Activated naive CD4-positive, alpha-beta T cell treated with anti-CD3 and anti-CD28 coated beads, Interleukin-2, amount 50 U/mL, for 16 hours (primary cell): ENCODE measurements at regions not wholly inside any gene's neighbourhood (a gene's known extent, or its start where the extent isn't known, plus 50 kb on each side); places are given as distances from the start of the nearest gene placed in this dataset.

ENCODE experiments used
- DNase-seq: peaks from one replicate; pipeline ENCODE4 v3.0.0-alpha.2; 2020

GRCh38 chr3:159779883-159780282 lies 208.8 kb upstream of the IL12A start:
- DNase-seq, result no peak

- DNase-seq, result no peak
These were observed 206.8 kb upstream of the IL12A start for GRCh38 chr3:159781867-159782266.

GRCh38 chr3:159782724-159783421 lies 205.8 kb upstream of the IL12A start:
- DNase-seq, result no peak

- no peak for DNase-seq
These were observed 204.6 kb upstream of the IL12A start for GRCh38 chr3:159783780-159784742.

- DNase-seq, result no peak
These were observed 203.3 kb upstream of the IL12A start for GRCh38 chr3:159785273-159785708.

- no peak for DNase-seq
These were observed 202.0 kb upstream of the IL12A start for GRCh38 chr3:159786489-159787177.

- DNase-seq, result no peak
These were observed 201.5 kb upstream of the IL12A start for GRCh38 chr3:159787178-159787574.

- no peak for DNase-seq
These were observed 200.8 kb upstream of the IL12A start for GRCh38 chr3:159787794-159788205.

GRCh38 chr3:159788291-159788690 lies 200.3 kb upstream of the IL12A start:
- DNase-seq, result no peak

GRCh38 chr3:159789017-159789416 lies 199.6 kb upstream of the IL12A start:
- no peak for DNase-seq

- DNase-seq, result no peak
These were observed 198.6 kb upstream of the IL12A start for GRCh38 chr3:159789742-159790635.

GRCh38 chr3:159791336-159791735 lies 197.3 kb upstream of the IL12A start:
- no peak for DNase-seq

- no peak for DNase-seq
These were observed 196.6 kb upstream of the IL12A start for GRCh38 chr3:159792070-159792469.

- DNase-seq, result no peak
These were observed 193.6 kb upstream of the IL12A start for GRCh38 chr3:159795042-159795441.

GRCh38 chr3:159795681-159796175 lies 192.9 kb upstream of the IL12A start:
- DNase-seq, result no peak

GRCh38 chr3:159796226-159796625 lies 192.4 kb upstream of the IL12A start:
- DNase-seq, result no peak

GRCh38 chr3:159796744-159797143 lies 191.9 kb upstream of the IL12A start:
- no peak for DNase-seq

- no peak for DNase-seq
These were observed 190.9 kb upstream of the IL12A start for GRCh38 chr3:159797771-159798170.

GRCh38 chr3:159798951-159799350 lies 189.7 kb upstream of the IL12A start:
- no peak for DNase-seq

GRCh38 chr3:159800434-159801155 lies 188.0 kb upstream of the IL12A start:
- DNase-seq, result no peak

- DNase-seq, result no peak
These were observed 185.8 kb upstream of the IL12A start for GRCh38 chr3:159802864-159803263.
